ENCODE measurements at regions not wholly inside any gene's neighbourhood (a gene's known extent, or its start where the extent isn't known, plus 50 kb on each side); places are given as distances from the start of the nearest gene placed in this dataset.

DNA sequence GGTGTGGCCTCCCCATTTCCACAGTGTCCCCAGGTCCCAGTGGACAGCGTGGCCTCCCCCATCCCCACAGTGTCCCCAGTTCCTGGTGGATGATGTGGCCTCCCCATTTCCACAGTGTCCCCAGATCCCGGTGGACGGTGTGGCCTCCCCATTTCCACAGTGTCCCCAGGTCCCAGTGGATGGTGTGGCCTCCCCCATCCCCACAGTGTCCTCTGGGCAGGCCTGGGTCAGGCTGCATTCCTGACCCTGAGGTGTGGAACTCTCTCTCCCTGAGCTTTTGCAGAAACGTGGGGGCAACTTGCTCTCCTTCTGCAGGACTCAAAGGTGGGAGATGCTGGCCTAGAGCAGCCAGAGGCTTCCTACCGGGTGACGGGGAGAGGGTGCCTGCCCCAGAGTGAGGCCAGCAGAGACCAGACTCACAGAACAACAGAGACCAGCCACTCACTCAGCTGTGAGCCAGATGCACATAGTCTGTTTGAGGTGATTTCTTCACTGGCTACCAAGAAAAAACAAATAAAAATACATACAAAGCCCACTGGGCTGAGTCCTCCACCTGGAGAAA is 85.8 kb upstream of the FGF3 start:
- Histone ChIP-seq H3K36me3 (replicated peaks in 1 of 2; ENCODE audit: control insufficient read depth in 1 of 2, insufficient read depth in 2 of 2, low read length in 2 of 2) (no peaks in the 10 kb centered on the region), H3K9me3 (ENCODE audit: low read length) (no peaks in the 10 kb centered on the region), H4K20me1 (ENCODE audit: insufficient read depth, low read length) (no peaks in the 10 kb centered on the region), H3K9ac (ENCODE audit: insufficient read depth, low read depth, low read length) (no peak overlapping the region), H2AFZ (ENCODE audit: low read length) (no peak overlapping the region), H3K79me2 (ENCODE audit: insufficient read depth, low read length) (no peaks in the 10 kb centered on the region), H3K4me2 (ENCODE audit: low read depth, low read length) (no peak overlapping the region), H3K27me3 (ENCODE audit: control insufficient read depth in 1 of 2, insufficient read depth in 2 of 2, low read length in 2 of 2) (peaks cover 2 to 9% of the 10 kb centered on the region in 2 experiments; a peak in 3 of 5 replicates), H3K4me1 (ENCODE audit: insufficient read depth, low read length) (no peaks in the 10 kb centered on the region), H3K4me3 (replicated peaks in 1 of 3; ENCODE audit: insufficient read depth in 1 of 3, low read depth in 2 of 3, low read length in 3 of 3) (no peak overlapping the region), H3K27ac (ENCODE audit: extremely low read length, insufficient read depth, low read length) (no peak overlapping the region)
- POLR2A ChIA-PET: no interaction called here
- FAIRE-seq (no peak), DNase-seq (ENCODE audit: low spot score) (no peak), ATAC-seq (no peak)
- TF ChIP-seq NR3C1 (CRISPR knock-in tag; IDR thresholded peaks at IDR 0.05) (no peak), TARDBP (CRISPR knock-in tag; IDR thresholded peaks at IDR 0.05) (no peak), KAT2B (IDR thresholded peaks at IDR 0.05; ENCODE audit: borderline replicate concordance, low read depth, low read length) (no peak), NCOA2 (CRISPR knock-in tag; IDR thresholded peaks at IDR 0.05) (no peak), GTF3A (CRISPR knock-in tag; conservative IDR thresholded peaks at IDR 0.05) (no peak), ZNF577 (CRISPR knock-in tag; IDR thresholded peaks at IDR 0.05; ENCODE audit: borderline replicate concordance, low read depth) (no peak)
- TF ChIP-seq, protein P1, sequence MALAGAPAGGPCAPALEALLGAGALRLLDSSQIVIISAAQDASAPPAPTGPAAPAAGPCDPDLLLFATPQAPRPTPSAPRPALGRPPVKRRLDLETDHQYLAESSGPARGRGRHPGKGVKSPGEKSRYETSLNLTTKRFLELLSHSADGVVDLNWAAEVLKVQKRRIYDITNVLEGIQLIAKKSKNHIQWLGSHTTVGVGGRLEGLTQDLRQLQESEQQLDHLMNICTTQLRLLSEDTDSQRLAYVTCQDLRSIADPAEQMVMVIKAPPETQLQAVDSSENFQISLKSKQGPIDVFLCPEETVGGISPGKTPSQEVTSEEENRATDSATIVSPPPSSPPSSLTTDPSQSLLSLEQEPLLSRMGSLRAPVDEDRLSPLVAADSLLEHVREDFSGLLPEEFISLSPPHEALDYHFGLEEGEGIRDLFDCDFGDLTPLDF (CRISPR knock-in tag; IDR thresholded peaks at IDR 0.05): no peak
- CTCF ChIA-PET (ENCODE audit: low intra/inter-chr PET ratio, low total read pairs): no interaction called here
- no TSS peak for BruUV-seq (replicated peaks)
- in situ Hi-C loops (cut with HindIII; ENCODE audit: extremely low pct_ligation_motif_present, low pct_unique_long_range_greater_than_20kb): no loop called here
- intact Hi-C loops (cut with micrococcal nuclease; ENCODE audit: unreplicated experiment): no loop called here
- WGBS (ENCODE audit: low lambda C conversion rate): 42% methylated on average over 5 of the region's 6 CpGs

Measured in HepG2 (cell line).